HG02973 (cell line): ENCODE measurements at regions not wholly inside any gene's neighbourhood (a gene's known extent, or its start where the extent isn't known, plus 50 kb on each side); places are given as distances from the start of the nearest gene placed in this dataset.
A peak's percentile ranks its signal among the peaks of the same experiment; 100 is the strongest.

Experiments used
- ATAC-seq: cut with Tn5 transposase; IDR thresholded peaks from one replicate; pipeline ENCODE4 v1.9.1; 2021; ENCODE audit warnings: moderate library complexity; ENCODE audit not compliant: unreplicated experiment

DNA sequence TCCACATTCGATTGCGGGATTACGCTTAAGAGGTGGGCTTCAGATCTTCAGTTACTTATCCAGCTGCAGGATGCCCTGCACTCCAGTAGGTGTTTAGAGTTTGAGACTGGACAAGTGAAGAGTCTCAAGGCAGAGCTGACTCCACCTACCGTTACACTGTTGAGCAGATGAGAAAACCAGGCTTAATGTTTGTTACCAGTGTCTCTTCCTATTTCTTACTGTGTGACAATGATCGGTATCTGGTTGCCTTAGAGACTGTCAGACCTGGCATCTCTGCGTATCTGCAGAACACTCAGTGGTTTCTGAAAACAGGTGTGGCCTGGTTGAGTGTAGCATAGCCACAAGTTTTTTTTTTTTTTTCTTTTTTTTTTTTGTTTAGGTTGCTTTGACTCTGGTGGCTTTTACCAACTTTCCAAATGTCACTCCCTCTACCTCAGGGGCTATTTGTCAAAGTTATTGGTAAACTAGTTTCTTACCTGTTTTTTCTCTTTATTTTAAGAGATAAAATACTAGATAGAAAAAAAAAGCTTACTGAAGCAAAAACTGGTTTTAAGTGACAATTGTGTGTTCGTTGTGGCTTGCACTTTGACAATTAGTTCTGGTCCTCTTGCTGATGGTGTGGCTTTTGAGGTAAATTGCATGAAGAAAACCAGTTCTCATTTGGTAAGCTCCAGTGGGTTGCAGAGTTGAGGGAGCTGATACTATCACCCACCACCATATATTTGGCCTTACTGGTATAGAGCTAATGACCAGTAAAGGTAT lies 284.8 kb downstream of the ETS1 start:
- peak; percentile 89 for ATAC-seq

DNA sequence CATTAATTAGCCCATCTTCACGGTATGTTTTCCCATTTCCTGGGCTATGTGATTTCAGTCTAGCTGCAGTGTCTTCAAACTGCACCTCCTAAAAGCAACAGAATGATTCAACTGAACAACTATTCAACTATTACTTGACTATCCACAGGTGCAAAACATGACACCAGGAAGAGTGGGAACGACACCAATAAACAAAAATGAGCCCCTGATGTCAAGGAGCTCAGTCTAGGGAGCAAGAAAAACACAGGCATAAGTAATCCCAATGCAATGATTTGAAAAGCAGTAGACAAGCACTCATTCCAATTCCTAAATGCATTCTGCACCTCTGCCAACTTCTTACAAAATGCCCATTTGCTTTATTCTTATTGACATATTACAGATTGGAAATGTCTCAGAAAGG lies 285.6 kb downstream of the ETS1 start:
- no peak for ATAC-seq

DNA sequence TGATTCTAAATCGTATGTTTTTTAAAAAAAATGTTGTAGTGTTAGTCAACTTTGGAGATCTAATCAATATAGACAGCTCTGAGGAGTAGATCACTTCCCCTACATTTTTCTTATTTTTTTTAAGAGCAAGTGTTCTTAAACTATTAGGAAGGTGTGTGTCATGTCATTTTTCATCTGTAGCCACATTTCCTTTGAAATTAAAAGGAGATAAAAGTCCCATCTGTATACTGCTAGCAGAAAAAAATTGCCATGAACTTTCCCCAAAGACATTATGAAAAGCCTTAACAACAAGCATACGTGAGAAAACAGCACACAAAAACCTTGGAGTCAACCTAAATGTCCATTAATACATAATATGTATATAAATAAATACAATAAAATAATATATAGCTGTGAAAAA lies 286.6 kb downstream of the ETS1 start:
- ATAC-seq, result no peak

DNA sequence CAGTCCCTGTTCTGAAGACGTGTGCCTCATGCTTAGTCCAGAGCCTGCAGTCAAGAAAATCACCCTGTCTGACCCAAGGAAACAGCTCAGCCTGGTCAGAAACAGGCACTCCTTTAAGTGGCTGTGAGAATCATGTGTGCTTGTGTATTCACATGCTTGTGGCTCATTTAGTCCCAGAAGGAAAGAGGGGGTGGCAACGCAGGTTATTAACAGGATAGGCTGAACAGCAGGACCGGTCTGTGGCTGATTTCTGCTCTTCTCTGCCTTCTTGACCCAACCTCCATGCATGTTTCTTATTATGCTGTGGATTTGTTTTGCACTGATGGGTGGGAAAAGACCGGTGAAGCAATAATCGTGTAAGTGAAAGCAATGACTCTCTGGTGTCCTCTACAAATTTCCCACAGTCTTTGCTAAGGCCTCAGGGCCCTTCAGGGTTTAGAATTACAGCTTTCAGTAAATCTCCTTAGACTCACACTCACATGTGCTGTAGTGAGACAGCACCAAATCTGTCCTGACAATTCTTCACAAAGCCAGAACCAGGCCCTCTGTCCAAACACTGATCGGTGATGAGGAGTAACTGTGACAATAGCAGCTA lies 288.1 kb downstream of the ETS1 start:
- no peak for ATAC-seq

DNA sequence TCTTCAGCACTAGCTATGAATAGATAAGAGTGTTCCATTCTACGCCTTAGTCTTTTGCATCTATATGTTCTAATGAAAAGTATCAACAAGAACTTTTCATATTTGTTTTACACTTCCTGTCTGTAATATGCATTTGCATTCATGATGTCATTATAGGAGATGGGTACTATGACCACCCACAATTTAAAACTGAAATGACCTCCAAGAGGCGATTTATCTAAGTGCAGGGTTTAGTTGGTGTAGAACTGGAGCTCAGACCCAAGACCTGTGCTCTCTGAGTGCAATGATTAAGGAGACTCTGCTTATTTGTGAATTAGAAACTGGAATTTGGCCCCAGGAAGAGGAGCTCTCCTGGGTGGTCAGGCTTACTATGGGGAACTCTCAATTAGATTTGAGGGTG lies 289.1 kb downstream of the ETS1 start:
- ATAC-seq, result no peak

DNA sequence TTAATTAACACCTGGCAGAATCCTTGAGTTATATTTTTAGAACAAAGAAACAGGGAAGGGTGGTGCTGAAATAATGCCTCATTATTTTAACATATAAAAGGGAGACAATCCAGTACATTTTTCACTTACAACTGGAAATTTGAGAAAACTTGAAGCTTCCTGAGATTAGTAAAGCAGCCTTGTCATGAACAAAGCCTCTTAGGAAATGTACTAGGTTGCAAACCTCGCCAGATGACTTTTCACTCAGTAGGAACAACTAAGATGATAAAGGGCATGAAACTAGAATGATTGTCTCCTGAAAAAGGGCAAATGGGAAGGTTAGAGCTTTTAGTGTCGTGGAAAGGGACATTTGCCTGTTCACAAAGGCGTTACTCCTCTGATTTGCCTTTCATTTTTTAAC lies 289.6 kb downstream of the ETS1 start:
- no peak for ATAC-seq

DNA sequence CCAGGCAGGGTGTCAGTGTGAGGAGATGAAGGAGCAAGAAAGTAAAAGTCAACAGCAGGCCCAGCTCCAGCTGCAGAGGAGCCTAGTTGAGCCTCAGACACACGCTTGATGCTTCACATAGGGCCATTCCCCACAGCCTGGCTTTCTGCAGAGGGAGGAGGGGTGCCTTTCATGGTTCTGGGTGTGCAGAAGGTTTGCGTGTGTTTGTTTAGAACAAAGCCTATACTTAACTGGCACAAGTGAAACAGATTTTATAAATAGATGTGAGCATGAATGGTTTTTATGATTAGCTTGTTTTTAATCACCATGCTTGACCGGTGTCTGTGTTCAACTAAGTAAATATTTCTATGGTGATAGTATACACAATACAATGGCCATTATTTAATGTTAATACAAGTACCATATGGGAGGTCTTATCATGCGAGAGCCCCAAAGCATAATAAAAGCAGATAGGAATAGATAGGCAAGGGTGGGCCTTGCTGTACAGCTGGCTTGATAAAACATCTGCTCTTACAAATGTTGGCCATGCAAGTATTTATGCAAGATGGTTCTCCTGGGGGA lies 290.2 kb downstream of the ETS1 start:
- ATAC-seq, result no peak

DNA sequence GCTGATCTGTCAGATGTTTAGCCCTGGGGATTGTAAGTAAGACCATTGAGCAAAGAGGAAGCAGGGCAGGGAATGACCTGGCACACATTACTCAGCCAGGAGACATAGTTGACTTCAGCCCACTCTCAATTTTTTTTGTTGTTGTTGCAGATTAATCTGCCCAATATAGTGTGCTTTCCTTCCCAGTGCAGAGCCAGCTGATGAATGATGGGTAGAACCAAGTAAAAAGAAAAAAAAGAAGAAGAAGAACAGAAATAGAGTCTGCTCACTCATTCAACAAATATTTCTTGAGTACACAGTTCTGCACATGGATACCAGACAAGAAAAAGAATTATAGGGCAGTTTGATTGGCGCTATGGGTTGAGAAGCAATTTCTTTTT lies 292.7 kb downstream of the ETS1 start:
- no peak for ATAC-seq

DNA sequence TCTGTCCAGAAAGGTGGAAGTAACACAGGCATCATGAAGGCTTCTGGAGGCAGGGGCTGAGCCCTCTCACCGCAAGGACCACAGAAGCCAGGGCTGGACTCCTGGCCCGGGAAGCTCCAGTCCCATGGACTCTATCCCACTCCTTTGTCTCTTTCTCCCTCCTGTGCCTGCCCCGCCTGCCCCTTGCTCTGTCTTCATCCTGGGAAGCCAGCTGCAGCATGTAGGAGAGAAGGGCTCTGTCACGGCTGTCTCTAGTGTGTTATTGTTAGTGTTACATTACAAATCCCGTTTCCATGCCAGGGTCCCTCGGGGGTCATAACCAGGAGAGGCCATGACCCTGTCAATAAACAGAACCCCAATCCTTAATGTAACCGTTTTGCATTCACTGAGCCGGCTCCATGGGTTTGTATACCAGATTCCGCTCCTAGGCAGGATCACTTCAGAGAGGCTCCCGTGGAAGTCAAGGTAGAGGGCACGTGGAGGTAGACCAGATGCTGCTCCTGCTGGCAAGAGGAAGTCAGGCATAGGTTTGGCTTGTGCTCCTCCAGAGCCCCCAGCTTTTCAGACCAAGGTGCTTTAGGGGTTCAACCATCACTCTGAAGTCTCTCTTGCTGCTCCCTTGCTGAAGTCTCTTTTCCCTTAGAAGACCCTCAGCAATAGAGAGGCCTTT lies 293.2 kb downstream of the ETS1 start:
- ATAC-seq, result no peak

DNA sequence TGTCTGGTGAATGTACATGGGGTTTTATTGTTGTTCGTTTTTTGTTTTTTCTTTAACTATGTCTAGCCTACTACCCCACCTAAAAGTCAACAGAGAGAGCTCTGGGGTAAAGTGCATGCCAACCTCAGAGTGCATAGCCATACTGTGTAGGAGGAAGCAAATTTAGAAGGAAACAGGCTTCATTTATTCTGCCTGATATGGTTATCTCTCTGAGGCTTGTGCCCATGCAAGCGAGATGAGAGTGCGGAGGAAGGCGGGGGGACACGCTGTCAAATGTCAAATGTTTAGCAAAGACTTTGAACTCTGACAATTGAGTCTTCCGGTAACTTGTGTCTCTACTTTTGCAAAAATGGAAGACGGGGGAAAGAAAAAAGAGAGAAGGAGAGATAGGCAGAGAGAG lies 295.5 kb downstream of the ETS1 start:
- ATAC-seq, result no peak

DNA sequence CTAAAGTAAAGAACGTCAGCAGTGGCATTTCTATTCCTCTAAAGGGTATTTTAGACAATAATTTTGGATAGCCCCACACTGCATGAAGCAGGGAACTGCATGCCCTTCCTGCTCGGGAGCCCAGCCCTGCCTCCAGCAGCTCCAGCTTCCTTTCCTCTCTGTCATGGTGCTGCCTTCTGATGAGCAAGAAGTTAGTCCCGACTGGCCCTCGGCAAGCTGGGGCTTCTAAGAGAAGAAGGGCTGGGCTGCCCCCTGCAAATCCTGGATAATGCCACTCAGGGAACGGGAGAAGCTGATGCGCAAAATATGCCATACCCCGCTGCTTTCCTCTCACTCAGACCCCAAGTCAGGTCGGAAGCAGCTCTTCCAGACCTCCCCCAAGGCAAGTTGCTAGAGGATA lies 296.4 kb downstream of the ETS1 start:
- ATAC-seq, result no peak

DNA sequence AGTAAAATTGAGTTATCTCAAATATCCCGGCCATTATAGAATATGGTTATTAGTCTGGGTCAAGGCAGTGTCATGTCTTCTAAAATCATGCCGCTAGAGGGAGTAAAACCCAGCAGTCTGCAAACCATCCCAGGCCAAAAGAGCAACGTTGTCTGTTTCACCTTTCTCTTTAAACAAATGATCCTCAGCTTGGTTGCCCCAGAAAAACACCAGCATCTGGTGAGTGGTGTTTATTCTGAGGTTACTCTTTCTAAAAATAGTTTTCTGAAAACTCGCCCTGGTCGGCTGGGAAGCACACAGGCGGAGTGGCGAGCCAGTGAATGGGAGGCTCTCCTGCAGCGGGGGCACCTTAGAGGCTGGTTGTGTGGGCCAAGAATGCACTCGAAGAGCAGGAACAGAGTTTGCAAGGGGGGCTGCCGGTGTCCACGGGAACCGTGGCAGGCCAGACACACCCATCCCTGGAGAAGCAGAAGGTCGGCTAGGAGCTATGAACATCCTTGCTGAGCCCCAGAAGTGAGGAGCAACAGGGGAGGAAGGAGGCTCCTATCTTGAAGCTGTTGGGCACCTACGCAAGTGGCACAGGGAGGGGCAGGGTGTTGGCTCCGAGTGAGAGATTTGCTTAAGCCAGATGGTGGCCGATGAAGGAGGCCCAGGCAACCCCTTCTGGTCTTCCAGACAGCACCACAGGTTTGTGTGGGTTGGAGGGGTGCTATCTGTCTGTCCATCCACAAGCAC lies 297.1 kb downstream of the ETS1 start:
- ATAC-seq, result peak; percentile 82

DNA sequence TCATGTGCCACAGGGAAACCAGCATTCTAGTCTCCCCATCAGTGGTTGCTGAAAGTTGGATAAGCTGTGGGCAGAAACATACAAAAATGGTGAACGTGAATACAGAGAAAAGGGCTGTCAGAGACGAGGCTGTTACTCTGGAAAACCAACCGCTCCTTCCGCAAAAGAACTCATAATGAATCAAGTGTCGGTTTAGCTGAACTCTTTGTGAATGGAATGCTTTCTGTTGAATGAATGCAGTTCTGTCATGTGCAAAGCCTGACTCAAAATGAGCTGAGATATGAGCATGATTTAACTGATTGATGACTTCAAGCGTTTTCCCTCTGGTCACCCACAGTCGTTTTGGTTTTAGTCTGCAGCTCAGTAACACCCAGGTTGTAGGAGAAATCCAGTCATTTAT lies 298.3 kb downstream of the ETS1 start:
- peak; percentile 42 for ATAC-seq

DNA sequence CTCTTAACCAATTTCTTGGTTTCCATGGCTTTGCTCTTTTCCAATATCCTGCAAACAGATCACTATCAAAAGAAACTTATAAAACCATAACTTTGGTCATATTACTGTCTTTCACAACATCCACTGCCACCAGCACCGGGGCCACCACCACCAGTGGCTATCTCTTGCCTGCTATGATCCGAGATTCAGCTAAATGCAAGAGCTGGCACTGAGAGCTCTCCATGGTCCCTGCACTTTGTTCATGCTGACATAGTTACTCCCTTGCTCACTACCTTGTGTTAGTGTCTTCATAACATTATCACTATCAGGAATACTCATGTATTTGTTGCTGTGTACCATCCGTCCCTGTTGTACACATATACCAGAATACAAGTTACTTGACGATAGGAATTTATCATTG lies 299.0 kb downstream of the ETS1 start:
- ATAC-seq, result no peak

DNA sequence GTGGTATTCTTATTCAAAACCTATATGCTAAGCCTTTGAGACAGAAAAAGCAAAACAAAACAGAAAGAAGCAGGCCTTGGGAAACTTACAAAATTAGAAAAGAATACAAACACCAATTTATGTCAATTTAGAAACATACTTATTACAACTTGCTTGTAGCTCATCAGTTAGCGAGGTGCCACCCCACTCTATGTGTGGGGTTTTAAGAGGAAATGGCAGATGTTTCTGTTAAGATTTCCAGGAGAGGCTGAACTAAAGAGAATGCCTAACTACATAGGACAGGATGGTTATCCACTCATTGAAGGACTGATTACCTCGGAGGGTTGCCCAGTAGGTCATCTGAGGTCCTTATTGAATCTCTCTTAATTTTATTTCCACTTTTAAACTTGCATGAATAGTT lies 302.0 kb downstream of the ETS1 start:
- no peak for ATAC-seq

DNA sequence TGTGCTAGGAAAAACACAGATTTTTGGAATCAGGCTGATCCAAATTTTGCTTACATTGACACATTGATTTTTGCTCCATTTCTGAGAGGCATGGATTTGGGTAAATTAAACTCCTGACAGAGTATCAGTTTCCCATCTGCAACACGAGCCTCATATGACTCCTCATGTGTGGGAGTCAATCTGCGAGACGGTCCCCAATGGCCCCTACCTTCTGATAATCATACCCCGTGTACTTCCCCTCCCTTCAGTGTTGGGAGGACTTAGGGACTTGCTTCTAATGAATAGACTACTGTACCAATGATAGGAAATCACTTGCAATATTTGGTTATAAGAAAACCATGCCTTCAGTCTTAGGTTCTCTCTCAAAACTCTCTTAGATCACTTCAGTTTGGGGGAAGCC lies 302.7 kb downstream of the ETS1 start:
- no peak for ATAC-seq

DNA sequence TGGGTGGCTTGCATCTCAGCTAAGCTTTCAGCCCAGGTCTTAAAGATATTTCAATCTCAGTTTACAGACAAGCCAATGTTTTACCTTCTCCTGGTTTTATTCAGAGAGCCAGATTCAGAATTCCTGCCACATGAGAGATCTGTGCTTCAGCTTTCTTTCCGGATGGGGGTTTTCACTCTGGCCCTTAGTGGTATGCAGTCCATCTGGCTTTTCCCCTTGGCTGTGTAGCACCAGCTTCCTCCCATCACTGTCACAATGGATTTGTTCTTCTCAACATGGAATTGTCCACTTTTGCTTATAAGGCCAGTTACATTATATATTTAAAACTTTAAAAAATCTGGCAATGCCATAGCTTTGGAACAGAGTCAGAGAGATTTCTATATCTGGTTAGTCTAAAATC lies 303.9 kb downstream of the ETS1 start:
- no peak for ATAC-seq

DNA sequence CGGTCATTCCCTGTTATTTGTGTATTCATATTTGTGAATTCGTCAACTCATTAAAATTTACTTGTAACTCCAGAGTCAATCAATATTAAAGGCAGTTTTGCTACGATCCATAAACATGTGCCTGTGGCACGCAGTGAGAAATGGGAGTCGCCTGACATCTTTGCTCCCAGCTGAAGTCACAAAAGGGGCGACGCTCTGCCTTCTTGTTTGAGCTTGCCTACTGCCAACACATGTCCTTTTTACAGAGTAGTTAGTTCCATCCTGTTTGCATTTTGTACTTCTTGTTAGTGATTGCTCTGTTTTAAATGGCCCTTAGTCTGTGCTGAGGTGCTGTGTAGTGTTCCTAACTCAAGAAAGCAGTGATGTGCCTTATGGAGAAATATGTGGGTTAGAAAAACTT lies 305.3 kb downstream of the ETS1 start:
- no peak for ATAC-seq

DNA sequence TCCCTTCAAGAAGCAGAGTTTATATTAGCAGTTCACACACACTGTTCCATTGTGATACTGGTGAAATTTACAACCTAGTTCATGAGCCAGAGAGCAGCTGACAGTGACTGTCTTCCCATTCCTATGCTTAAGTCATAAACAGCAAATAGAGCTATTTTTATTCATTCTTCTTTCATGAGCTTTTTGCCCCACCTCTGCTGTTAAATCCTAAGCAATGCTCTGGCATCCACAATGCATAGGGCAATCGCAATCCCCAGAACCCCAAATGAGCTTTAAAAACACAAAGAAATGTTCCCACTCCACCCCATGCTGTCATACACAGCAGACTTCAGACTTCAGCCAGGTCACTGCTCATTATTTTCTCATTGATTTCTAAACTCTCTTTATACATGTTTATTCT lies 307.5 kb downstream of the ETS1 start:
- ATAC-seq, result no peak

DNA sequence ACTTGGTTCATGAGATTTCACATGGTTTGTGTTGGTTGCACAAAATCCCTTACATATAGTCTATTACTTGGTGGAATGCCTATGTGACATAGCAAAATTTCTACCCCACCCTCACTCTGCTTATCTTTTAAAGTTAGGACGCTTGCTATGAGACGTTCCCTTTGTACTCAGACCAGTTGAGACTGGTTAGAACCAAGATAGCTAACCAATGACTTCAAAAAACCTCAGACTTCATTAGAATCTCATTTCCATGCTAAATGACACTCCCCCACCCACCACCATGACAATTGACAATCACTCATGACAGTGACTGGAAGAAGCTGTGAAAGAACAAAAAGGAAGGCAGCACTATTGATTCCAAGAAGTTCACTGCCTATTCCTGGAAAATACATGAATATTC lies 313.6 kb downstream of the ETS1 start:
- ATAC-seq, result no peak

DNA sequence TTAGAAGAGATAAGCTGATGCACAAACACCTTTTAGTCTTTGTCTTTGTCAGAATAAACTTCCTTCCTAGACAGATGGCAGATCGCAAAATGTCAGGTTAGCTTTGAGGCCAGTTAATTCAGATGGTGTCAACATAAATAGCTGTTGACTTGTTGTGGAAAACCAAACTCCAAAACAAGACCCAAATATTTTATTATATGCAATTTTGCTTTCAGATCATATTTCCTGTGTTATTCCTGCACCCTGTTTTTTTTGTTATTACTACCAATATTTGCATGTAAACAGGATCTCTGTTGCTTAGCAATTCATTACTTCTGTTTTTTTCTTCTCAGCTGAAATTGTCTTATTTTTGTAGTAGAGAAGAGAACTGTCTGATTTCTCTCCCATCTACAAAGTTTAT lies 316.0 kb downstream of the ETS1 start:
- no peak for ATAC-seq

DNA sequence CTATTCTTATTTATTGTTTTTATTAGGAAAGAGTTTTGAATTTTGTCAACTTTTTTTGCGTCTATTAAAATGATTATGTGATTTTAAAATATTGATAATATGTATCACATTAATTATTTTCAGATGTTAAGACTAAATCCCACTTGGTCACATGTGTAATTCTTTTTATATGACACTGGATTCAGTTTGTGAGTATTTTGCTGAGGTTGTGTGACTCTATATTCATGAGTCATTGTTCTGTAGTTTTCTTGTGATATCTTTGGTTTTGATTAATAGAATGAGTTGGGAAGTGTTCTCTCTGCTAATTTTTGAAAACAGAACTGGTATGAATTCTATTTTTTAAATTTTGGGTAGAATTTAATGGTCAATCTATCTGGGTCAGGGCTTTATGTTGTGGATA lies 317.9 kb downstream of the ETS1 start:
- ATAC-seq, result no peak
